ENCODE measurements at regions not wholly inside any gene's neighbourhood (a gene's known extent, or its start where the extent isn't known, plus 50 kb on each side); places are given as distances from the start of the nearest gene placed in this dataset.

DNA sequence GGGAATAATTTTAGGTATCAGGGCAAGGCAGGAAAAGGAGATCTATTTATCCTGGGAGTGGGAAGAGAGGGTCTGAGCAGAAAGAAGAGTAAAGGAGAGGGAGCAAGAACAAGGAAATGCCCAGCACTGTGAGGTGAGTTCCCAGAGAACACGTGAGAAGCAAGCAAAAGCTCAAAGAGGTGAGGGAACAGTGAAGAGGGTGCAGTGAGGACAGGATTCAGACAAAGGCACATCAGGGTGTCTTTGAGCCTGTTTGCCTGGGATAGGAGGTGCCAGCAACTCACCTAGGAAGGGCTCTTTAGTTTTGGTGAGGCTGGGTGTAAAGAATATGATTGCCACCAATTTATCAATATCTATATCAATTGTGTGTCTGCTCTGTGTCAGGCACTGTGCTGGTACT lies 88.9 kb upstream of the NRXN3 start:
- no peaks in the 10 kb centered on the region for H3K36me3 Mint-ChIP-seq (ENCODE audit: insufficient read depth, unreplicated experiment)
- no peaks in the 10 kb centered on the region for H3K36me3 ChIP-seq (ENCODE audit: control insufficient read depth, insufficient read depth, low read length)
- no peak overlapping the region for H3K4me3 ChIP-seq (ENCODE audit: low read depth, low read length)
- no peaks in the 10 kb centered on the region for H3K27me3 ChIP-seq (replicated peaks; ENCODE audit: control insufficient read depth, insufficient read depth, low read length)
- intact Hi-C loops (cut with micrococcal nuclease; ENCODE audit: unreplicated experiment): no loop called here
- no peak for DNase-seq
- POLR2A ChIA-PET: interaction anchor here (0.5 kb wide), 1 partner anchor 21 kb away, joined by 3 read pairs; no protein-coding TSS in a partner anchor
- H3K4me3 Mint-ChIP-seq (ENCODE audit: unreplicated experiment): no peak overlapping the region
- BruUV-seq (replicated peaks): no TSS peak
- H3K27ac Mint-ChIP-seq (ENCODE audit: unreplicated experiment): no peak overlapping the region
- no peaks in the 10 kb centered on the region for H3K9me3 Mint-ChIP-seq (ENCODE audit: unreplicated experiment)
- no peaks in the 10 kb centered on the region for H3K4me1 ChIP-seq
- CTCF ChIA-PET: no interaction called here
- no peaks in the 10 kb centered on the region for H3K4me1 Mint-ChIP-seq (ENCODE audit: low read depth, unreplicated experiment)
- no peaks in the 10 kb centered on the region for H3K9me3 ChIP-seq
- TF ChIP-seq, protein P1, sequence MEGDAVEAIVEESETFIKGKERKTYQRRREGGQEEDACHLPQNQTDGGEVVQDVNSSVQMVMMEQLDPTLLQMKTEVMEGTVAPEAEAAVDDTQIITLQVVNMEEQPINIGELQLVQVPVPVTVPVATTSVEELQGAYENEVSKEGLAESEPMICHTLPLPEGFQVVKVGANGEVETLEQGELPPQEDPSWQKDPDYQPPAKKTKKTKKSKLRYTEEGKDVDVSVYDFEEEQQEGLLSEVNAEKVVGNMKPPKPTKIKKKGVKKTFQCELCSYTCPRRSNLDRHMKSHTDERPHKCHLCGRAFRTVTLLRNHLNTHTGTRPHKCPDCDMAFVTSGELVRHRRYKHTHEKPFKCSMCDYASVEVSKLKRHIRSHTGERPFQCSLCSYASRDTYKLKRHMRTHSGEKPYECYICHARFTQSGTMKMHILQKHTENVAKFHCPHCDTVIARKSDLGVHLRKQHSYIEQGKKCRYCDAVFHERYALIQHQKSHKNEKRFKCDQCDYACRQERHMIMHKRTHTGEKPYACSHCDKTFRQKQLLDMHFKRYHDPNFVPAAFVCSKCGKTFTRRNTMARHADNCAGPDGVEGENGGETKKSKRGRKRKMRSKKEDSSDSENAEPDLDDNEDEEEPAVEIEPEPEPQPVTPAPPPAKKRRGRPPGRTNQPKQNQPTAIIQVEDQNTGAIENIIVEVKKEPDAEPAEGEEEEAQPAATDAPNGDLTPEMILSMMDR (IDR thresholded peaks at IDR 0.05; ENCODE audit: insufficient read depth in 1 of 2, low read depth in 1 of 2, low read length in 1 of 2, severe bottlenecking in 1 of 2, unreplicated experiment in 1 of 2): no peak
- peaks cover 13% of the 10 kb centered on the region for H3K27me3 Mint-ChIP-seq (ENCODE audit: insufficient read depth, unreplicated experiment)

DNA sequence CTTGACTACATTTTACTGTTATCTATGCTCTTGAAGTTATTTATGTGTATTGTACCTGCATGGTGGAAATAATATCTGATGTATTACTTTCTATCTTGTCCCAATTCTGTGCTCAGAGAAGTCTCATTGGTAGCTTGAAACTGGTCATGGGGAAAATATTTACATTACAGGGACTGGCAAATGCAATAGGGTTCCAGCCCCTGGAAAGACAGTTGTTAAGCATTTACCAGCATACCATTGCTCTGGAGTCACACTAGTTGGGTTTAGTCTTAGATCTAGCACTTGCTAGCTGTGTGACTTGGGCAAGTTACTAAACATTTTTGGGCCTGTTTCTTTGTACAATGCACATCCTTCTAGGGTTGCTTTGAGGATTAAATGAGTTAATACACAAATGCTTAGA lies 86.3 kb upstream of the NRXN3 start:
- Mint-ChIP-seq H3K36me3 (ENCODE audit: insufficient read depth, unreplicated experiment) (no peaks in the 10 kb centered on the region), H3K27ac (ENCODE audit: unreplicated experiment) (no peak overlapping the region), H3K4me3 (ENCODE audit: unreplicated experiment) (no peak overlapping the region), H3K9me3 (ENCODE audit: unreplicated experiment) (no peaks in the 10 kb centered on the region), H3K27me3 (ENCODE audit: insufficient read depth, unreplicated experiment) (peaks cover 25% of the 10 kb centered on the region), H3K4me1 (ENCODE audit: low read depth, unreplicated experiment) (no peaks in the 10 kb centered on the region)
- DNase-seq: no peak
- TF ChIP-seq, protein P1 (IDR thresholded peaks at IDR 0.05; ENCODE audit: insufficient read depth in 1 of 2, low read depth in 1 of 2, low read length in 1 of 2, severe bottlenecking in 1 of 2, unreplicated experiment in 1 of 2): no peak
- no TSS peak for BruUV-seq (replicated peaks)
- Histone ChIP-seq H3K9me3 (no peaks in the 10 kb centered on the region), H3K4me1 (no peaks in the 10 kb centered on the region), H3K36me3 (ENCODE audit: control insufficient read depth, insufficient read depth, low read length) (no peaks in the 10 kb centered on the region), H3K4me3 (ENCODE audit: low read depth, low read length) (no peak overlapping the region), H3K27me3 (replicated peaks; ENCODE audit: control insufficient read depth, insufficient read depth, low read length) (no peaks in the 10 kb centered on the region)
- ChIA-PET CTCF (no interaction called here), POLR2A (no interaction called here)
- intact Hi-C loops (cut with micrococcal nuclease; ENCODE audit: unreplicated experiment): no loop called here

DNA sequence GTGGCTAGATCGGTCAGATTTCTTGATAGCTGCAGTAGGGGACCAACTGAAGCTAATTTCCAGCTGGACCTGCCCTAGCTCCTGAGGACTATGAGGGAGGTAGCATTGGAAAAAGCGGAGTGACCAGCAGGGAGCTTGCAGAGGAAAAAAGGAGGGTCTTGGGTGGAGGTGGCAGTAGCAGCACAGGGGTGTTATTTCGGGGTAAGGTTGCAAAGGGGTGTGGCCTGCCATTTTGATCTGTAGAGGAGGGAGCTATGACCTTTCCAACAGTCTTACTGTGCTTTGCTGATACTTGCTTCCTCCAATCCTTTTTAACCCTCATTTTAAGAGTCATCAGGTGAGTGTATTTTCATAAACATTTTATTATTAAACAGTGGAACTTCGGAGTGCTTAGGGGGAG lies 83.8 kb upstream of the NRXN3 start:
- DNase-seq: no peak
- no peak overlapping the region for H3K4me3 ChIP-seq (ENCODE audit: low read depth, low read length)
- Mint-ChIP-seq H3K4me3 (ENCODE audit: unreplicated experiment) (no peak overlapping the region), H3K9me3 (ENCODE audit: unreplicated experiment) (no peaks in the 10 kb centered on the region), H3K27me3 (ENCODE audit: insufficient read depth, unreplicated experiment) (peaks cover 30% of the 10 kb centered on the region), H3K4me1 (ENCODE audit: low read depth, unreplicated experiment) (no peaks in the 10 kb centered on the region), H3K36me3 (ENCODE audit: insufficient read depth, unreplicated experiment) (no peaks in the 10 kb centered on the region), H3K27ac (ENCODE audit: unreplicated experiment) (no peak overlapping the region)
- no peaks in the 10 kb centered on the region for H3K27me3 ChIP-seq (replicated peaks; ENCODE audit: control insufficient read depth, insufficient read depth, low read length)
- CTCF ChIA-PET: no interaction called here
- no TSS peak for BruUV-seq (replicated peaks)
- POLR2A ChIA-PET: no interaction called here
- TF ChIP-seq, protein P1 (IDR thresholded peaks at IDR 0.05; ENCODE audit: insufficient read depth in 1 of 2, low read depth in 1 of 2, low read length in 1 of 2, severe bottlenecking in 1 of 2, unreplicated experiment in 1 of 2): no peak
- H3K4me1 ChIP-seq: no peaks in the 10 kb centered on the region
- H3K9me3 ChIP-seq: no peaks in the 10 kb centered on the region
- intact Hi-C loops (cut with micrococcal nuclease; ENCODE audit: unreplicated experiment): no loop called here
- no peaks in the 10 kb centered on the region for H3K36me3 ChIP-seq (ENCODE audit: control insufficient read depth, insufficient read depth, low read length)
